ENCODE measurements at regions not wholly inside any gene's neighbourhood (a gene's known extent, or its start where the extent isn't known, plus 50 kb on each side); places are given as distances from the start of the nearest gene placed in this dataset.

DNA sequence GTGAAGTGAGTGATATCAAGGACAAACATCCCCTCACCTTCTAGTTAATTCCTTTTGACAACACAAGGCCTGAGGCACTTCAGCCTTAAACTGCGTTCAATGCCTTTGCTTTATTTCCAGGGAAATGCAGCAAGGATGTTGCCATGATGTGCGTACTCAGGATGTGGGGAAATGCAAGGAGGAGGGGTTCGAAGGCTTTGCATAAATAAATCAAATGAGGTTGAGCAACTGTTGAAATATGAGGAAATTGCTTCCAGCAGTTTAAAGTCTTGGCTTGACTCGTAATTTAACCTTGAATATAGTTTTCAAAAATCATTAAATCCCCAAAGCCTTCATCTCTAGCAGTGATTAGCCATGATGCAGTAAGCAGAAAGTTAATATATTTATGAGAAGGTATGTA is 81.8 kb upstream of the CCL2 start:
- TF ChIP-seq POLR2A (IDR thresholded peaks at IDR 0.05): no peak
- no peak for TF ChIP-seq EP300 (IDR thresholded peaks at IDR 0.05)
- TF ChIP-seq POLR2AphosphoS5 (IDR thresholded peaks at IDR 0.05): no peak
- TF ChIP-seq, protein P1, sequence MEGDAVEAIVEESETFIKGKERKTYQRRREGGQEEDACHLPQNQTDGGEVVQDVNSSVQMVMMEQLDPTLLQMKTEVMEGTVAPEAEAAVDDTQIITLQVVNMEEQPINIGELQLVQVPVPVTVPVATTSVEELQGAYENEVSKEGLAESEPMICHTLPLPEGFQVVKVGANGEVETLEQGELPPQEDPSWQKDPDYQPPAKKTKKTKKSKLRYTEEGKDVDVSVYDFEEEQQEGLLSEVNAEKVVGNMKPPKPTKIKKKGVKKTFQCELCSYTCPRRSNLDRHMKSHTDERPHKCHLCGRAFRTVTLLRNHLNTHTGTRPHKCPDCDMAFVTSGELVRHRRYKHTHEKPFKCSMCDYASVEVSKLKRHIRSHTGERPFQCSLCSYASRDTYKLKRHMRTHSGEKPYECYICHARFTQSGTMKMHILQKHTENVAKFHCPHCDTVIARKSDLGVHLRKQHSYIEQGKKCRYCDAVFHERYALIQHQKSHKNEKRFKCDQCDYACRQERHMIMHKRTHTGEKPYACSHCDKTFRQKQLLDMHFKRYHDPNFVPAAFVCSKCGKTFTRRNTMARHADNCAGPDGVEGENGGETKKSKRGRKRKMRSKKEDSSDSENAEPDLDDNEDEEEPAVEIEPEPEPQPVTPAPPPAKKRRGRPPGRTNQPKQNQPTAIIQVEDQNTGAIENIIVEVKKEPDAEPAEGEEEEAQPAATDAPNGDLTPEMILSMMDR (IDR thresholded peaks at IDR 0.05): no peak
- Histone ChIP-seq H3K9me3 (no peaks in the 10 kb centered on the region), H3K4me3 (no peak overlapping the region), H3K27ac (no peak overlapping the region), H3K4me1 (no peaks in the 10 kb centered on the region), H3K36me3 (no peaks in the 10 kb centered on the region), H3K27me3 (no peaks in the 10 kb centered on the region)
- 32% methylated on average over 4 of the region's 4 CpGs for WGBS
- no peak for DNase-seq (ENCODE audit: low spot score in 2 of 2)

DNA sequence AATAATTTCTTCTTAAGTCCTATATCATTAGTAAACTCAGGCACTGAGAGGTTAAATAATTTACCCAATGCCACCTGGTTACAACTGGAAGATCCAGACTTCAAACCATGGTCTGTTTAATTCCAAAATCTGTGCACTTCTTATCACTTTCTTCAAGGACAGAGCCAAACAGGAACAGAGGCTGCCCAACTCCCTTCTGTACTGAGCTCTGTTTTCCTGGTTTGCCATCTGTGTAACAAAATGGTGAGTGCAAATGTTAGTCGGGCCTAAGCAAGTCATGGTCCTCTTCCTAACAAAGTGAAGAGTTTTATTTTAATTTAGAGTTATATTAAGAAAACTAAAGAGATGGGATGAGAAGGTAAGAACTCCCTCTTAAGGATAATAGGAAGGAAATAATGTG is 80.6 kb upstream of the CCL2 start:
- 77% methylated on average over 1 of the region's 1 CpG for WGBS

DNA sequence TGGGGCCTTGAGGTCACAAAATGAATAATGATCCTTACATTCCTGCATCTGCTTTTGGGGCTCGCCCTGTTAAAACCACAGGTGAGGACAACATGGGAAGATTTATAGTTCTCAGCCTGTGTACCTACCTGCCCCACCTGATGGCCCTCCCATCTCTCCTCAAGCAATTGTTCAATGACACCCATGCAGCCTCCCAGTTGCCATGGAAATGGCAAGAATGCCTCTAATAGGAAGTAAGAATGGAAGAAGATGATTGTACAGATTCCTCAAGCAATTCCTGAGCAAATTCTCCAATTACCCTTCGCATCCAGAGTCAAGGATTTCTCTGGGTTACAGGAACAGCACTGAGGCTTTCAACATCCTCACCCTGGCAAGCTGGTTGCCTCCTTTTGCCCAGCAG is 78.6 kb upstream of the CCL2 start:
- no peak overlapping the region for H3K27ac ChIP-seq
- no peak overlapping the region for H3K4me3 ChIP-seq
- H3K27me3 ChIP-seq: no peaks in the 10 kb centered on the region
- TF ChIP-seq EP300 (IDR thresholded peaks at IDR 0.05) (no peak), POLR2A (IDR thresholded peaks at IDR 0.05) (no peak), POLR2AphosphoS5 (IDR thresholded peaks at IDR 0.05) (no peak)
- TF ChIP-seq, protein P1 (IDR thresholded peaks at IDR 0.05): no peak
- no peaks in the 10 kb centered on the region for H3K36me3 ChIP-seq
- H3K4me1 ChIP-seq: no peaks in the 10 kb centered on the region
- no peaks in the 10 kb centered on the region for H3K9me3 ChIP-seq
- DNase-seq (ENCODE audit: low spot score in 2 of 2): no peak
- 90% methylated on average over 2 of the region's 2 CpGs for WGBS

More for the DNA sequence above, 80.6 kb upstream of the CCL2 start:
- H3K36me3 ChIP-seq: no peaks in the 10 kb centered on the region
- no peak overlapping the region for H3K4me3 ChIP-seq
- no peaks in the 10 kb centered on the region for H3K4me1 ChIP-seq
- H3K27me3 ChIP-seq: no peaks in the 10 kb centered on the region
- no peak overlapping the region for H3K27ac ChIP-seq
- no peaks in the 10 kb centered on the region for H3K9me3 ChIP-seq
- TF ChIP-seq POLR2A (IDR thresholded peaks at IDR 0.05): no peak
- no peak for TF ChIP-seq EP300 (IDR thresholded peaks at IDR 0.05)
- TF ChIP-seq POLR2AphosphoS5 (IDR thresholded peaks at IDR 0.05): no peak
- TF ChIP-seq, protein P1 (IDR thresholded peaks at IDR 0.05): no peak
- DNase-seq (ENCODE audit: low spot score in 2 of 2): no peak

DNA sequence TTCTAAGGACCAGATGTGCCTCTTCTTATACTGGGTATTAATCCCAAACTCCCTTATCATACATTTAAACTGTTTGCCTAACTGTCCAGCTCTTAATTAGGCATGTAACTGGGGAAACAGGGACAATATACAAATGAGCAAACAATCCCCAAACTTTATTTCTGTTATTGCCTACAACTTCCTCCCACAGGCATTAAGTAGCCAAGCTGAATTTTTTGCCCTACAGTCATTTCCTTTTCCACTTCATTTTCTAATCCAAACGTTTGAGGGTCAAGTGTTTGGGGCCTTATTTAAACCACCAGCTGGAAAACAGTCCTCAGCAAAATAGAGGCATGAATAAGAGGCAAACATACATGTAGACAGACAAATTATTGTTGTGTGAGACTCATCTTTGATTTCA is 77.4 kb upstream of the CCL2 start:
- no peak for TF ChIP-seq POLR2A (IDR thresholded peaks at IDR 0.05)
- TF ChIP-seq EP300 (IDR thresholded peaks at IDR 0.05): no peak
- TF ChIP-seq POLR2AphosphoS5 (IDR thresholded peaks at IDR 0.05): no peak
- TF ChIP-seq, protein P1 (IDR thresholded peaks at IDR 0.05): no peak
- no peak for DNase-seq (ENCODE audit: low spot score in 2 of 2)
- no peaks in the 10 kb centered on the region for H3K36me3 ChIP-seq
- H3K4me1 ChIP-seq: no peaks in the 10 kb centered on the region
- no peaks in the 10 kb centered on the region for H3K27me3 ChIP-seq
- H3K4me3 ChIP-seq: no peak overlapping the region
- no peaks in the 10 kb centered on the region for H3K9me3 ChIP-seq
- 8% methylated on average over 1 of the region's 1 CpG for WGBS
- H3K27ac ChIP-seq: no peak overlapping the region

DNA sequence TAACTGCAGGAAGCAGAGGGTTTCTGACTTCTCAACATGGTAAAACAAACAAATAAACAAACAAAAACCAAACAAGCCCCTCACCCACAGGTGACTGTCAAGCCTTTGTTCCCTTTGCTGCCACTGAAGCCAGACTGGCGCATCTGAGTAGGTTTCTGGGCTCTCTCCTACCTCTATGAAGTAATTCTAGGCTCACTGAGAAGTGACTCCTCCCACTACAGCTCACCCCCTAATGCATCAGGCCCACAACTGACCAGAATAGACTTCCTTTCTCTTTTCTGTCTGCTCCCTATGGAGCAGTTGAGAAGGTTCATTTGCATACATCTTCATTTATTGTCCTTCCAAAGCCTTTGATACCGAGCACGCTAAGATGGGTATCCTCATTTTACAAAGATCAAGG is 77.0 kb upstream of the CCL2 start:
- H3K27ac ChIP-seq: no peak overlapping the region
- 86% methylated on average over 3 of the region's 3 CpGs for WGBS

More for the DNA sequence above, 77.0 kb upstream of the CCL2 start:
- TF ChIP-seq, protein P1 (IDR thresholded peaks at IDR 0.05): no peak
- TF ChIP-seq EP300 (IDR thresholded peaks at IDR 0.05): no peak
- no peak for TF ChIP-seq POLR2A (IDR thresholded peaks at IDR 0.05)
- no peak for TF ChIP-seq POLR2AphosphoS5 (IDR thresholded peaks at IDR 0.05)
- Histone ChIP-seq H3K36me3 (no peaks in the 10 kb centered on the region), H3K27me3 (no peaks in the 10 kb centered on the region), H3K4me3 (no peak overlapping the region), H3K4me1 (no peaks in the 10 kb centered on the region), H3K9me3 (no peaks in the 10 kb centered on the region)
- DNase-seq (ENCODE audit: low spot score in 2 of 2): no peak
